Retina (tissue), 1 donor: ENCODE measurements at regions not wholly inside any gene's neighbourhood (a gene's known extent, or its start where the extent isn't known, plus 50 kb on each side); places are given as distances from the start of the nearest gene placed in this dataset.
"Not testable (repeated sequence)": the region's sequence is repeated elsewhere in the genome, so short reads cannot be mapped to it uniquely, and the experiment has no call there.

Source experiments
- DNase-seq: peaks from one replicate; pipeline ENCODE4 v3.0.0-alpha.2; 2016

DNA sequence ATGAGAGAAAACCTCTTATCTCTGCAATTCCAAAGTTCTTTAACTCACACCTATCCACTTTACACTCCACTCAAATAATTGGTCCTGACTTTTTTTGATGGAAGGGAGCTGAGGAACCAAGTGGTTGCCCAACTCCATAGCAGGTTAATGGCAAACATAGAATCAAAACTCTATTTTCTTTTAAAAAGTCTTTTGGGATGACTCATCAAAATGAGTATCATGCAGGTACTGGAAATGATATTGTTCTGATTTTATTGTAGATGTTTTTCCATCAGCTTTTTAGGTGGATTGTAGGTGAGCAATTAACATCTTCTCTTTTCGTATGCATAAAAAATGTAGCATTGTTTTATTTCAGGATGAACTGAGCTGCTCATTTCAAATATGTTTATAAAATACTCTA, 239.5 kb downstream of the SATB1 start:
- DNase-seq = no peak

DNA sequence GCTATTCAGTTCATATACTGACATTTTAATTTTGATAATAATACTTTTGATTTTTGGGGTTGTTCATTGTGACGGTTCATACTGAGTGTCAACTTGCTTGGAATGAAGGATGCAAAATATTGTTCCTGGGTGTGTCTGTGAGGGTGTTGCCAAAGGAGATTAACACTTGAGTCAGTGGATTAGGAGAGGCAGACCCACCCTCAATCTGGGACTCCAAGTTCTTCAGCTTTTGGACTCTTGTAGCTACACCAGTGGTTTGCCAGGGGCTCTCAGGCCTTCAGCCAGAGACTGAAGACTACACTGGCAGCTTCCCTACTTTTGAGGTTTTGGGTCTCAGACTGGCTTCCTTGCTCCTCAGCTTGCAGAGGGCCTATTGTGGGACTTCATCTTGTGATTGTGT, 242.2 kb downstream of the SATB1 start:
- not testable (repeated sequence) for DNase-seq

DNA sequence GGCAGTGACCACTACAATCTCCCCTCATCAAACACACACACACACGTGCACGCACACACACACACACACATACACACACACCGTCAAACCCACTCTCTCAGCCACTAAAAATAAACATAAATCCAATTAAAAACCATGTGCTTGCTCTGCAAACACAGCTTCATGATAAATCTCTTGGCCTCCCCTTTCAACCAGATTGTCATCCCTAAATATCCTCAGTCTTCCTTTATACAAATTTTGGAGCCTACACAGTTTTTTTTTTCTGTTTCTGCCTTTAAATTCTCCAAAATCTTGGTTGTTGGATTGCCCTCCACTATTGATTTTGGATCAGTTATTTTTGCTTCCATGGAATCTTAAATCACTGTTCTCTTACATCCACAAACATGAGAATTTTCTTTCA, 245.6 kb downstream of the SATB1 start:
- no peak for DNase-seq

DNA sequence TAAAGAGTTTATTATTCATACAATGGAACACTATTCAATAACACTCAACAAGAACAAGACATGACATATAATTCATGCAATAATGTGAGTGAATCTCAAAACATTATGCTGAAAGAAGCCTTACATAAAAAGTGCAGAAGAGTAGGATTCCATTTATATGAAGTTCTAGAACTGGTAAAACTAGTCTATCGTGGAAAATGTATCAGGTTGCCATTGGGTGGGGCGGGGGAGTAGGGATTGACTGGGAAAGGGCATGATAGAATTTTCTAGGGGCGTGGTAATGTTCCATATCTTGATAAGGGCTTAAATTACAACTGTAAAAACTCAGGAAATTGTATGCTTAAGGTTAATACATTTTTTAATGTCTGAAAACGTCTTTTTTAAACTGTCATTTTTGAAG, 247.9 kb downstream of the SATB1 start:
- no peak for DNase-seq

DNA sequence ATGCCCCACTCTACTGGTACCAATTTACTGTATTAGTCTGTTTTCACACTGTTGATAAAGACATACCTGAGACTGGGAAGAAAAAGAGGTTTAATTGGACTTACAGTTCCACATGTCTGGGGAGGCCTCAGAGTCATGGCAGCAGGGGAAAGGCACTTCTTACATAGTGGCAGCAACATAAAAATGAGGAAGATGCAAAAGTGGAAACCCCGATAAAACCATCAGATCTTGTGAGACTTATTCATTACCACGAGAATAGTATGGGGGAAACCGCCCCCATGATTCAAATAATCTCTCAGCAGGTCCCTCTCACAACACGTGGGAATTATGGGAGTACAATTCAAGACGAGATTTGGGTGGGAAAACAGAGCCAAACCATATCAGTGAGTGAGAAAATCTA, 251.2 kb downstream of the SATB1 start:
- not testable (repeated sequence) for DNase-seq

DNA sequence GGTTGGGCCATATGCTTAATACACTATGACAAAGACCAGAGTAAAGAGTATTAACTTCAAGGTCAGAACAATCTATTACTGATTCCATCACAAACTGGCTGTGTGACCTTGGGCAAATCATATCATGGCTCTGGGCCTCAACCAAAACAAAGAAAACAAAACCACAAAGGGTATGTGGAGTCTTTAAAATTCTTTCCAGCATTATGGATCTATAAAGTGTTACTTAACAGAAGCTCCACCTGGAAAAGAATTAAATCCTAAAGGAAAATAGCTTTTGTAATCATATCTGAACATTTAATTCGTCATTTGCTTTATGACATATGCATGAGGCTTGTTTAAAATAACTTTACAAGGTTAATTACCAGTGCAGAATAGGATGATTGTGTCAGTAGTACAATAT, 265.5 kb downstream of the SATB1 start:
- no peak for DNase-seq

DNA sequence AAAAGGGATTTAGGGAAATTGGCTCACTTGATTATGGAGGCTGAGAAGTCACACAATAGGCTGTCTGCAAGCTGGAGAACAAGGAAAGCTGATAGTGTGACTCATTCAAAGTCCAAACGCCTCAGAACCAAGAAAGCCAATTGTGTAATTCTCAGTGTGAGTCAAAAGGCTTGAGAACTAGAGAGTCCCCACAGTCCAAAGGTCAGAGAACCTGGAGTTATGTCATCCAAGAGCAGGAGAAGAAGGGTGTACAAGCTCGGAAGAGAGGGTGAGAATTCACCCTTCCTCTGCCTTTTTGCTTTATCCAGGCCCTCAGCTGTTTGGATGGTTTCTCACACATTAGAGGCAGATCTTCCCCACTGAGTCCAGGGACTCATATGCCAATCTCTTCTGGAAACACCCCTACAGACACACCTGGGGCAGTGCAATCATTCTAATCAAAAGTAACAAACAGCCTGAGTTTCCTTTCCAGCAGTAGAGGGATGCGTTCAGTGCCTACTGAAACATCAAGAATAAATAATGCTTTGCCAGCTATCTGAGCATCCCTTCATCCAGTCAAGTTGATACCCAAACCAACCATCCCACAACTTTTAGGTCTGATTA, 271.5 kb downstream of the SATB1 start:
- no peak for DNase-seq

DNA sequence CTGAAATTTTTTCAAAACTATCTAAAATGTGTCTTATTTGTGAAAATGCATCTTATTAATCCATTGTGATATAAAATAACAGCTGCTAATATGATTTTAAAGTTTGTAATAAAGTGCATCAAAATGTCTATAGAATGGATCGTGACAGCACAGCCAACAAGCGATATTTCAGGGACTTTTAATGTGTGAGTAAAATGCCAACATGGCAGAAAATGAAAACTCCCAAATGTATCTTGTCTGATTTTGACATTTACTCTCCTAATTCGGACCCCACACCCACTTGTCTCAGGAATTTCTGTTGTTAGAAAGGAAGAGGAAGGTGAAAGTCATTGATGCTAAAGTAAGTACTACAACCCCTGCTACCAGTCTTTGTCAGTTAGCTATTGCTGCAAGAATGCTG, 273.9 kb downstream of the SATB1 start:
- DNase-seq = no peak

DNA sequence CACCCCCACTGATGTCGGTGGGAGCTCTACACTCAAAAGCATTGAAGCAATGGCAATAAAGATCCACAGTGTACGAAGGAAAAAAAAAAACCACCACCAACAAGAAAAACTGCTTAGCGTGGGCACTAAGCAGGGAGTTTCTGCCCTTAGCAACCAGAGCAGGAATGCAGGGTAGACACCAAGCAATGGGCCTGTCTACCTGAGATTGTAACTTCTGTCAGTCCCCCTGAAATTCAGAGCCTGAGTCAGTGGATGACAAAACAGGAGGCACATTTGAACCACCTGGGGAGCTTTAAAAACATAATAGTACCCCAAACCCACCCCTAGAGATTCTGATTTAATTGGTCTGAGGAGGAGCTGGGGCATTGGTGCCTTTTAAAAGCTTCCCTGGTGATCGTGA, 275.2 kb downstream of the SATB1 start:
- DNase-seq = no peak

DNA sequence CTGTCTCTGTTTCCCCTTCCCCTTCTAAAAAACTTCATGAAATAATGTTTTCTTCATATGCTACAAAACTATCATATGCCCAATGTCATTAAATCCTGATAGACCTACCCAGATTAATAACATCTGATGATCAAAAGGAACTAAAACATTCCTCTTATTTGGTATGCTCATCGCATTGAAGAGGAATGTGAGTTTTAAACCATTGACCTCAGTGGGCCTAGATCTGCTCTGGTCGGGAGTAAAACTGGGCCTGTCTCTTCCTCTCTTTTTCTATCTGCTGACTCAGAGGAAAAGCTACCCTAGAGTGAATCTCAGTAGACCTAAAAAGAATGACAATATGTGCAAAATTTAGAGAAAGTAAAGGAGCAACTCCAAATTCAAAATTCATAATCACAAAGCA, 275.8 kb downstream of the SATB1 start:
- DNase-seq = no peak

DNA sequence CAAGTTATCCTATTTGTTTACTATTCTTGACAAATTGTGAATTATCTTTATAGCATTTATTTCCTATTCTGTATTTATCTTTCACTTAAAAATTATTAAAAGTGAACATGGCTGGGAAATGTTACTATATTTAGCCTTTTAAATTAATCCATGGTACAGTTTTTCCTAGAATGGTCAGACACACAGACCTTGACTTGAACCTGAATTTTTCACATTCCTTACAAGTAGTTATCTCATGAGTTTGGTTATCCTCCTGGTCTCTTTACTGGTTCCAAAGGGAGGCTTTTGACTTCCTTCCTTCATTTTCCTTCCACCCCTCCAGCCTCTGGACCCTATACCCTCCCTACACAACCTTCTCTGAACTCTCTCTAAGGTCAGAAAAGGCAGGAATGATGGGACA, 280.6 kb downstream of the SATB1 start:
- no peak for DNase-seq

DNA sequence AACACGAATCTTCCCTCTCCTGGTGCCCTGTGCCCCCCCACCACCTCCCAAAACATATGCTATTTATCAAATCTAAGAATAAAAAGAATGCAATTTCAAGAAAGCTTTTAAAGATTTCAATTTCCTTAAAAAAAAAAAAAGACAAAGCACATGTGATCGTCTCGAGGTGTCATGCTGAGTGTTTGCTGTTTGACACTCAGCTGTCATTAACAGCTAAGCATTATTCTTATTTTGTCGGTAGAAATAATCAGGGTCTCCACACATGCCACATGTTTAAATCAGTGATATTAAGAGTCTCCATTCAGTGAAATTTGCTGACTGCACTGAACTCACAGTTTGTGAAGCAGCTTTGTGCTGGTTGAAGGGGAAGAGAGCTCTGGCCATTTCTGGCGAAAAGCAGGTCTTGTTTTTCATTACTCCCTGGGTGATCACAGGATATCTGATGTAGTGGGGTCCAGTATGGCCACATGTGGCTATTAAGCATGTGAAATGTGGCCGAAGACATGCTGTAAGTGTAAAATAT, 281.8 kb downstream of the SATB1 start:
- DNase-seq = no peak

DNA sequence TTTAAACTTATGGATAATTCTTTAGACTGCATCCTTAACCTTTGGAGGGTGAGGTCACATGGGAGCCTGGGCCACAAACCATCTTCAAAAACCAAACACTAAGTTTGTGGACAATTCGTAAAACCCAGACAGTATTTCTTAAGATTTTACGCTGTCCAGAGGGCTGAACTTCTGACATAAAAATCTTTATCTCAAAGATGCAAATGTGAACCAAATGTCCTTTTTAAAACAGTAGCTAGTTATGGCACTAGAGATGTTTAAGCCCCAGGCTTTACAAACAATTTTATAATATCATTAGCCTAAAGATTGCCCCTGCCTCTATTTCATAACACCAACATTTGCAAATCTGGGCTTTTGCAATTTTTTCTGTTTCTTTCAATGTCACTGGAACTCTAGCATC, 287.2 kb downstream of the SATB1 start:
- no peak for DNase-seq

DNA sequence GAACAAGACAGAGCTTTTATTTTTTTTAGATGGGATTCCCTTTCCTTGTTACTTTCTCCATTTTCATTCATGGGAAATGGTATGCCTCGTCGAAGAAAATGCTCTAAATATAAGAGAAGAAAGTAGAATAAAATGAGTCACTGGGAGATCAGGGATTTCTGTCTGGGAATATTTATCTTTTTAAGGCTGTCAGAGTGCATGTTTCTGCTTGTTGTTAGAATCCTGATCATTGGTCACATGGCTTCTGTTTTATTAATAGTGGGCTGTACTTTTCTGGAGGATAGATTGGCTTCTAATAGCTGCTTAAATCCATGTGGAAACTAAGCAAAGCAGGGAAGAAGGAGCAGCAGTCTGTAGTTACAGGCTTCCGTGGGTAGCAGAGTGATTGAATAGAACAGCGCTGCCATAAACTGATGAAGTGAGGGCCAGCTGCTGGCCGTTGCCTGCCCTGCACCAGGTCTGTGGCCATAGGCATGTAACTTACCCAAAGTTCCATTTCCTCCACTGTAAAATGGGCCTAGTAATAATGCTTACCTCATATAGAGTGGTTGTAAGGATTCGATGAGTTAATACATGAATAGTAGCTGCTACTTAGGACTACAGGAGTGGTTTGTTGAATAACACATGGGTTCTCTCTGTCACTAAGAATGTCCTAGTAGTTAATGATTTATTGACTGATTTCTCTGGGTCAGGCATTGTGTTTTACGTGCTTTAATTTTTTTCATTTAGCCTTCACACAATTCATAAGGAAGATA, 289.9 kb downstream of the SATB1 start:
- no peak for DNase-seq

DNA sequence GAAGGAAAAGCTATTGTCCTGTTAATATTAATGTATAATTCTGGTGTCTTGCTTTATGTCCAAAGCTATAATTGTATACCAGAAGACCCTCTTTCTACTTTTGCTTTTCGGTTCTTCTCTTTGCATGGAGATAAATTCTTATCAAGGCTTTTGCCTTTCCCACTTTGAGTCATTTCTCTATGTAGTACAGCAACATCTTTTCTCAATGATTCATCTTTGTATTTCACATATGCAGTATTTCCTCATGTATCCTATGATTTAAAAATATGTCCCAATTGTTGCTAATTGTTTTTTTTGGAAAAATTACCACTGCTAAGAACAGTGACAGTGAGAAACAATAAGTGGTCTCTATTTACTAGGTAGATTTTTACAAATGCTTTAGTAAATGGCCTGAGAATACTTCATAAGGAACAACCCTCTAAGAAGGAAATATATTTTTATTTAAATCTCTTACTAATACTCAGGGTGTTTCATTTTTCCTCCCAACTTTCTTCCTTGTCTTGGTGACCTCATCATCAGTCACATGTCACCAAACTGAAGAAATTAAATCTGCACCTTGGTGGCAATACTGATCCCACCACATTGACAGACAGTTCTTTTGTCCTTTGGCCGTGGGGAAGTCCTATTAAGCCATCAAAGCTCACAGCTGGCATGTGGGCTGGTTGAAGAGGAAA, 290.6 kb downstream of the SATB1 start:
- DNase-seq = no peak

DNA sequence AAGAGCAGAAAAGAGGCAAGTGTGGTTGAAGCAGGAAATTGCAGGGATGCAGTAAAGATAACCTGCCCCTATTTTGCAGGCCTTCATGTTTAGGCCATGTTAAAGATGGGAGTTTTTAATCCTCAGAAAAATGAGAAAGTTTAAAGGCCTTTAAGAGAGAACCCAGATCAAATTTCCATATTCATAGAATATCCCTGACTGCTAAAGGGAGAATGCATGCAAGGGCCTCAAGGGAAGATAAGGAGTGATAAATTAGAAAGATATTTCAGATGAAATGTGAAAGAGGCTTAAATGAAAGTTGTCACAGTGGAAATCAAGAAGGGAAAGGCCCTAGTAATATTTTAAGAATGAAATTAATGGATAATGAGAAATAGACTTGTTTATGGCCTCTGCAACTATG, 292.1 kb downstream of the SATB1 start:
- DNase-seq = no peak

DNA sequence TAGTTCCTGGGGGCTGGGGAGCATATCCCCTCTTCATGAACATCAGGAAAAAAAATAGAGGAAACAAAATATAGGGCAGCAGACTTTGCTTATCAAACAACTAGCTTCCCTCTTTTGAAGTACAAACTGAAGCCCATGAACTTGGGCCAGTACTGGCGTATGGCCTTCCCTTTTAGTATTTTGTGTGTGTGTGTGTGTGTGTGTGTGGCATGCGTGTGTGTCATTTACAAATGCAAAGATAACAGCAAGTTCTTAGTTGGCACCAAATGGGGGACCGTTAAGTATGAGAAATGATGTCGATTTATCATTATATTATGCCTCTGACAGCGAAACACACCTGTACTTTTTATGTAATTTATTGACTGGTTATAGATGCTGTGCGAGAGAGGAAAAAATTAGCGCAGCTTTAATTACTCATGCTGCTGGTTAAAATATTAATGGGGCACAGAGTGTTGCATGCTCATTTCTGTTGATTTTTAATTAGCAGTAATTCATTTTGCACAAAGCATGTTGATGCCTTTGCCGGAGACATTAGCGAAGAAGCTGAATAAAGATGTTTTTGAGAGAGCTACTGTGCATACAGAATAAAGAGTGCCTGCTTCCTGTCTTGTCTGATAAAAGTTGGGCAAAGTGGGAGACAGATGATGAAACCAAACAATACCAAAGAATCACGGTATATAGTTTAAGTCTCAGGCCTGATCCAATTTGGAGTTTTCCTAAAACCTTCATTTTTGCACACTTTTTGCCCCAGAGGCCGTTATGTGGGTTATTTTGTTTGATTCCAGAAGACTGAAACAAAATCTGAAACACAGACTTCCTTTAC, 297.1 kb downstream of the SATB1 start:
- DNase-seq = no peak

DNA sequence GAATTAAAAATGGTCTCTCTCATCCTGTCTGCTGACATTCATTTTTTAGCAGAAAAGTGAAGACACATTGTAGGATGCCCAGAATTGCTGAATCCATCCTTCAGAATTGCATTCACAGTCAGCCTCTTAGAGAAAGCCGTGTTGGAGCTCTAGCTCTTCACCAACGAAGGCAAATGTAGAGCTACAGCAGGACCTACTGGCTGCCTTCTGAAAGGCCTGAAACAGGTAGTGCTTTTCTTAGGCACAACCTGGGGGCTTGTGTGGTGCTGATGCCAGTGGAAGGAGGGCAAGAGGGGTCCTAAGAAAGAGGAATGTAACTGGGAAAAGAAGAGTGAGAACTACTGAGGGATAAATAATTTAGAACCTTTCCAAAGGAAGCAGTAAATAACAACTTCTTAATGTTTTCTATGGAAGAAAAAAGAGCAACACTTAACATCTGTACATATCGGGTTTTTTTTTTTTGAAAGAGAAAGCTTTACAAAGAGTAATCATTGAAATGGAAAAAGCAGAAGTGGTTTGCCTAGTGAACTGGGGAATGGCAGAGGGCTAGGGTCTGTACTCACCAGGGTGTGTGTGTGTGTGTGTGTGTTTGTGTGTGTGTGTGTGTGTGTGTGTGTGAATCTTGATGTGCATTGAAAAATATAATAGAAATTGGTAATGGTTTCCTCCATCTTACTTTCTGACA, 297.8 kb downstream of the SATB1 start:
- no peak for DNase-seq

DNA sequence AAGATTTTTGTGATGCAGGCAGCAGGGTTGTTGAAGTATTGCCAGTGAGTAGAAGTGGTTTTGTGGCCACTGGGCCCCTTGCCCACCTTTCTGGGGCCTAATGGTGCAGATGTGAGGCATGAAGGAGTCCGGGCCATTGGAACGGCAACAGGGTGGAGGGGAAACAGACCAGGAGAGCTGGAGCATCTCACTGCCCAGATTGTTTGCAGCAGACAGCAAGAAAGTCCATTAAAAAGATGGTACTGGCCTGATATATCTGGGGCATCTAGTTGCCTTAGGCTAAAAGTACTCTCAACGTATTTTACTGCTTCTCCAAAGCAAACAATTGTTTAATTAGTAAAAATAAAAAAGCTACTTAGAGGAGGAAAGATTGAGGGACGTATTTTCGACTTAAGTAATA, 298.4 kb downstream of the SATB1 start:
- DNase-seq = no peak

DNA sequence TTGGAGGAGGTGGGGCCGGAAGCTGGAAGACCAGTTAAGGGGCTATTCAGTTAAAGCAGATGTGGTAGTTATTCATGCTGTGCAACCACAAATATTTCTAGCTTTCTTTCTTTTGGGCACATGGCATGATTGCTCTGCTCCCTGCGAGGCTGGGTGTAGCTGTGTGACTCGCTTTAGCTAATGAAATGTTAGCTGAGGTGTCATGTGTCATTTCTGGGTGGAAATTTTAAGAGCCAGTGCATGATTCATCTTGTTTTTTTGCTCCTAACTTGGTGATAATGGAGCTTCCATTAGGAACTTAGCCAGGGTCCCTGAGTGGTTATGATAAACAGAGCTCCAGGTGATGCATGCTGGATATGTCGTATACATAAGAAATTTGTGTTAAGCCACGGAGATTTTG, 300.6 kb downstream of the SATB1 start:
- DNase-seq = no peak

DNA sequence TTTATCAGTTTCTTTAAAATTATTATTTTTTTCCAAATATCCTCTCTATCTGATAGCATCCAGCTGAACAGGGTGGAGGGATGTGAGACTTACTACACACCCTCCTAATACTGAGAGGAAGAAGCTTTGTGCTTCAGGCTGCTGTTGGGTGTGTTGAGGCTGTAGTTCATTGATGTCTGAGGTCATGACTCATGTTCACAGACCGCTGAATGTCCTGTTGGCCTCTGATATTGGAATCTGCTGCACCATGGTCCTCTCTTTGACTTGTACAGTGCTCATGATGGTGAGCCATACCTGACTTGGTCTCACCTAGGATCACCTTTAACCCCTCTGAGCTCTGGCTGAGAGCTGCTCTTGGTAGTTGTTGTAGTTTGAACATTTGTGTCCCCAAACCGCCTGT, 302.9 kb downstream of the SATB1 start:
- DNase-seq = no peak

DNA sequence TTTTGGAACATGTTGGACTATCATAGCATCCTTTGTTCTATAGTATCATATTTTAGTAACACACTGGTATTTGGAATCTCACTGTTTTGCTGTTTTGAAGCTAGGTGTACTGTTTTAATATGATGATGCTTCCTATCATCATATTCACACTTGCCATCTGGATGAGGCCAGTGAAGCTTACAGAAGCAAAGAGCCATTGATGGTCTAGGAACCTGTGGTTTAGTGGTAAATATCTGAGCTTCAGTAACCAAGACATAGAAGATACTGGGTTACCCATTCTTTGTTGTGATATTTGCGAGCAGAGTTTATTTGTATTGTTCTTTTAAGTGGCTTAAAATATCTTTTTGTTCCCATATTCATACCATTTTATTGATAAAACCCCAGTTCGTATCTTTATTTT, 304.1 kb downstream of the SATB1 start:
- DNase-seq = no peak

DNA sequence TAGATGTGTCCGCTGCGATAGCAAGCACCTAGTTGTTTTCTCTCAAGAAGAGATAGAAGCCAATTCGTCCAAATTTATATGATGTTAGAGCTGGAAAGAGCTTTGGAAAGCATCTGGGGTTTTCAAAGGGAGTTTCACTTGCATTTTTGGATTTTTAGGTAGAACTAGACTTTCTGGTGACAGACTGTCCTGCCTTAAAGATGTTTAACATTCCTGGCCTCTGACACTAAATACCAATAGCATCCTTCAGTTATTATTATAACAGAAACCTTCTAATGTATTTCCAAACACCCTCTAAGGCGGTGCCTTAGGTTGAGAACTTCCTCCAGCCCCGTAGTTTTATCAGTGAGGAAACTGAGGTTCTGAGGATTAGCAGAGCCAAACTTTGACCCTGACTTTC, 305.3 kb downstream of the SATB1 start:
- no peak for DNase-seq
